HCT116 (cell line): ENCODE measurements at regions not wholly inside any gene's neighbourhood (a gene's known extent, or its start where the extent isn't known, plus 50 kb on each side); places are given as distances from the start of the nearest gene placed in this dataset.

Source experiments
- ATAC-seq: fragments of 200-7000 bp; cut with Tn5 transposase; 2 replicates; pipeline ENCODE4 v1.9.1; 2020; ENCODE audit warnings: mild to moderate bottlenecking, moderate library complexity
- BruUV-seq: library from RNA; stranded (reverse); fragments of 400-500 nt; replicated peaks from 2 replicates; lab custom pipeline; 2021; lab: Mats Ljungman, UMichigan
- CTCF ChIA-PET: fragments of 300-600 bp; sonication (Branson Sonifier 250); formaldehyde crosslinking; loops from one replicate; lab custom pipeline; 2021; ENCODE audit warnings: antibody characterized with exemption; lab: Charles Lee
- POLR2A ChIA-PET: fragments of 300-600, 350-600 bp; sonication (Branson Sonifier 250); formaldehyde crosslinking; loops from one replicate; lab custom pipeline; 2021; ENCODE audit warnings: antibody characterized with exemption; lab: Charles Lee
- RAD21 ChIA-PET, 2 experiments: fragments of 300-600 bp; sonication (Branson Sonifier 250); formaldehyde crosslinking; loops; one replicate each; lab custom pipeline; 2023; ENCODE audit warnings: low total read pairs in 2 of 2; ENCODE audit not compliant: uncharacterized antibody in 2 of 2, unreplicated experiment in 2 of 2, low non-redundant PET in 1 of 2; lab: Charles Lee
- DNase-seq: peaks from one replicate; pipeline ENCODE4 v3.0.0-alpha.2; 2010; ENCODE audit warnings: low read depth, low spot score
- H2AFZ ChIP-seq: fragments of 200-600 bp; shearing (Covaris generic), sonication (generic); 2 replicates; pipeline ENCODE4 v1.6.1; 2017; ENCODE audit warnings: low read depth, mixed run types, mixed read lengths, antibody characterized with exemption, low read length; ENCODE audit not compliant: poor library complexity, severe bottlenecking
- H3K27ac ChIP-seq: 2 replicates; pipeline ENCODE4 v1.5.1; 2012; ENCODE audit warnings: low read depth, low read length
- H3K27me3 ChIP-seq: fragments of 200-600 bp; sonication (generic); 2 replicates; pipeline ENCODE4 v1.6.1; 2016; ENCODE audit warnings: mixed run types, low read length, mixed read lengths; ENCODE audit not compliant: insufficient read depth
- H3K36me3 ChIP-seq, 2 experiments: fragments of 200-500 bp in 1 of 2; fragments of 200-600 bp in 1 of 2; sonication (Bioruptor generic) in 1 of 2; sonication (generic) in 1 of 2; 2 replicates each; pipeline versions ENCODE4 v1.5.1 to v1.6.1; 2014 to 2016; ENCODE audit warnings: low read length in 2 of 2, inconsistent platforms in 1 of 2, mixed read lengths in 1 of 2, mixed run types in 1 of 2; ENCODE audit not compliant: insufficient read depth in 2 of 2, control insufficient read depth in 1 of 2
- H3K4me1 ChIP-seq, 2 experiments: fragments of 200-600 bp in 1 of 2; sonication (generic) in 1 of 2; 2 replicates each; pipeline versions ENCODE4 v1.5.1 to v1.6.1; 2012 to 2017; ENCODE audit warnings: low read length in 2 of 2, inconsistent platforms in 1 of 2, mild to moderate bottlenecking in 1 of 2, mixed read lengths in 1 of 2, mixed run types in 1 of 2, moderate library complexity in 1 of 2; ENCODE audit not compliant: insufficient read depth in 2 of 2, control insufficient read depth in 1 of 2
- H3K4me2 ChIP-seq: fragments of 200-600 bp; sonication (generic); 2 replicates; pipeline ENCODE4 v1.6.1; 2017; ENCODE audit warnings: mixed run types, low read length, mixed read lengths
- H3K4me3 ChIP-seq, 2 experiments: fragments of 200-600 bp in 1 of 2; sonication (generic) in 1 of 2; replicated peaks in 1 of 2; 2 replicates each; pipeline ENCODE4 v1.5.1; 2011 to 2016; ENCODE audit warnings: low read length in 2 of 2, control low read depth in 1 of 2, low read depth in 1 of 2, mild to moderate bottlenecking in 1 of 2, mixed read lengths in 1 of 2, mixed run types in 1 of 2
- H3K79me2 ChIP-seq: fragments of 200-600 bp; sonication (generic); 2 replicates; pipeline ENCODE4 v1.6.1; 2017; ENCODE audit warnings: mild to moderate bottlenecking, mixed run types, low read length, moderate library complexity, mixed read lengths; ENCODE audit not compliant: insufficient read depth
- H3K9ac ChIP-seq: fragments of 200-600 bp; sonication (generic); 2 replicates; pipeline ENCODE4 v1.6.1; 2016; ENCODE audit warnings: low read length, mixed read lengths
- H3K9me2 ChIP-seq: fragments of 200-600 bp; sonication (generic), shearing (Covaris generic); 2 replicates; pipeline ENCODE4 v1.6.1; 2017; ENCODE audit warnings: mixed run types, mild to moderate bottlenecking, moderate library complexity; ENCODE audit not compliant: insufficient read depth
- H3K9me3 ChIP-seq, 2 experiments: fragments of 200-500 bp in 1 of 2; fragments of 200-600 bp in 1 of 2; sonication (Bioruptor generic) in 1 of 2; sonication (generic) in 1 of 2; 2 replicates each; pipeline ENCODE4 v1.6.1; 2014 to 2017; ENCODE audit warnings: low read length in 2 of 2, mixed read lengths in 2 of 2, inconsistent platforms in 1 of 2, low read depth in 1 of 2, mild to moderate bottlenecking in 1 of 2, mixed run types in 1 of 2, moderate library complexity in 1 of 2; ENCODE audit not compliant: control insufficient read depth in 1 of 2, insufficient read depth in 1 of 2
- H4K20me1 ChIP-seq: fragments of 200-600 bp; sonication (generic), shearing (Covaris generic); 2 replicates; pipeline ENCODE4 v1.6.1; 2017; ENCODE audit warnings: mixed run types, mild to moderate bottlenecking, moderate library complexity; ENCODE audit not compliant: insufficient read depth
- CBX3 ChIP-seq: IDR thresholded peaks from 2 replicates; pipeline ENCODE4 v1.6.1; 2012; ENCODE audit warnings: low read depth
- CEBPB ChIP-seq: IDR thresholded peaks from 2 replicates; pipeline ENCODE4 v1.6.1; 2012; ENCODE audit warnings: low read depth
- EGR1 ChIP-seq: IDR thresholded peaks from 2 replicates; pipeline ENCODE4 v1.6.1; 2012; ENCODE audit warnings: low read depth
- EZH2 ChIP-seq: fragments of 200-600 bp; sonication (generic); IDR thresholded peaks from 2 replicates; pipeline ENCODE4 v1.6.1; 2017; ENCODE audit warnings: antibody characterized with exemption, mixed run types
- EZH2phosphoT487 ChIP-seq: fragments of 200-600 bp; IDR thresholded peaks from 2 replicates; pipeline ENCODE4 v1.6.1; 2018; ENCODE audit warnings: antibody characterized with exemption, borderline replicate concordance
- FOSL1 ChIP-seq: IDR thresholded peaks from 2 replicates; pipeline ENCODE4 v1.6.1; 2012; ENCODE audit warnings: low read depth
- JUND ChIP-seq: IDR thresholded peaks from 2 replicates; pipeline ENCODE4 v1.6.1; 2012
- MAX ChIP-seq: IDR thresholded peaks from 2 replicates; pipeline ENCODE4 v1.6.1; 2012
- POLR2AphosphoS5 ChIP-seq: IDR thresholded peaks from 2 replicates; pipeline ENCODE4 v1.6.1; 2011; ENCODE audit warnings: mild to moderate bottlenecking, low read depth, low read length, moderate library complexity
- RAD21 ChIP-seq: IDR thresholded peaks from 2 replicates; pipeline ENCODE4 v1.6.1; 2012; ENCODE audit warnings: low read depth, mild to moderate bottlenecking
- REST ChIP-seq: IDR thresholded peaks from 2 replicates; pipeline ENCODE4 v1.6.1; 2012; ENCODE audit warnings: low read depth
- SIN3A ChIP-seq: IDR thresholded peaks from 2 replicates; pipeline ENCODE4 v1.6.1; 2012; ENCODE audit warnings: low read depth
- SP1 ChIP-seq: IDR thresholded peaks from 2 replicates; pipeline ENCODE4 v1.6.1; 2012; ENCODE audit warnings: low read depth
- SRF ChIP-seq: IDR thresholded peaks from 2 replicates; pipeline ENCODE4 v1.6.1; 2012; ENCODE audit warnings: low read depth
- TCF7L2 ChIP-seq: IDR thresholded peaks from 2 replicates; pipeline ENCODE4 v1.7.0; 2011; ENCODE audit warnings: borderline replicate concordance, inconsistent platforms; ENCODE audit not compliant: insufficient read depth, insufficient read length; ENCODE audit errors: extremely low read depth
- YY1 ChIP-seq: IDR thresholded peaks from 2 replicates; pipeline ENCODE4 v1.6.1; 2011; ENCODE audit warnings: low read length, low read depth, moderate library complexity, mild to moderate bottlenecking; ENCODE audit not compliant: insufficient replicate concordance; ENCODE audit errors: extremely low read depth
- ZBTB33 ChIP-seq: IDR thresholded peaks from 2 replicates; pipeline ENCODE4 v1.6.1; 2011; ENCODE audit warnings: mild to moderate bottlenecking, low read length, moderate library complexity; ENCODE audit not compliant: insufficient replicate concordance; ENCODE audit errors: extremely low read depth
- ZFX ChIP-seq: fragments of 450-650 bp; IDR thresholded peaks from 2 replicates; pipeline ENCODE4 v1.6.1; 2017
- ZNF274 ChIP-seq: fragments of 200-500 bp; sonication (Bioruptor generic); IDR thresholded peaks from 2 replicates; pipeline ENCODE4 v1.6.1; 2014; ENCODE audit warnings: mild to moderate bottlenecking, low read depth, low read length, inconsistent platforms
- intact Hi-C: fragments of 100-400 bp; cut with micrococcal nuclease; formaldehyde crosslinking; loops from 2 replicates; pipeline ENCODE4 v1.10.0; 2022

GRCh38 chr18:78773303-78773755 lies 206.3 kb upstream of the SALL3 start:
- BruUV-seq, result no TSS peak

More at GRCh38 chr18:78773303-78773755, 206.3 kb upstream of the SALL3 start:
- intact Hi-C loops, result no loop called here
- H2AFZ ChIP-seq, result no peak overlapping the region
- no peaks in the 10 kb centered on the region for H3K9me2 ChIP-seq
- no peak overlapping the region for H3K4me3 ChIP-seq
- ChIA-PET RAD21 (no interaction called here), CTCF (no interaction called here), POLR2A (no interaction called here)
- no peak for DNase-seq
- no peaks in the 10 kb centered on the region for H3K36me3 ChIP-seq
- no peaks in the 10 kb centered on the region for H3K9me3 ChIP-seq
- ATAC-seq, result no peak
- no peaks in the 10 kb centered on the region for H4K20me1 ChIP-seq
- H3K27ac ChIP-seq, result no peak overlapping the region
- H3K9ac ChIP-seq, result no peak overlapping the region
- no peaks in the 10 kb centered on the region for H3K27me3 ChIP-seq
- no peak for TF ChIP-seq MAX
- TF ChIP-seq SIN3A, result no peak
- no peak for TF ChIP-seq YY1
- TF ChIP-seq CEBPB, result no peak
- no peak for TF ChIP-seq ZFX
- no peak for TF ChIP-seq EGR1
- TF ChIP-seq FOSL1, result no peak
- no peak for TF ChIP-seq CBX3
- no peak for TF ChIP-seq REST
- TF ChIP-seq SP1, result no peak
- TF ChIP-seq POLR2AphosphoS5, result no peak
- no peak for TF ChIP-seq TCF7L2
- no peak for TF ChIP-seq ZBTB33
- no peak for TF ChIP-seq JUND
- no peak for TF ChIP-seq EZH2
- no peak for TF ChIP-seq RAD21
- no peak for TF ChIP-seq EZH2phosphoT487
- no peak for TF ChIP-seq ZNF274
- TF ChIP-seq SRF, result no peak
- TF ChIP-seq, all 23 proteins: peak for 0
- no peaks in the 10 kb centered on the region for H3K4me1 ChIP-seq
- no peaks in the 10 kb centered on the region for H3K79me2 ChIP-seq
- H3K4me2 ChIP-seq, result no peak overlapping the region
